D721Med (cell line): ENCODE measurements at regions not wholly inside any gene's neighbourhood (a gene's known extent, or its start where the extent isn't known, plus 50 kb on each side); places are given as distances from the start of the nearest gene placed in this dataset.
"Not testable (repeated sequence)": the region's sequence is repeated elsewhere in the genome, so short reads cannot be mapped to it uniquely, and the experiment has no call there.

Source experiments
- DNase-seq: peaks from one replicate; pipeline ENCODE4 v3.0.0; 2011; ENCODE audit warnings: low spot score; ENCODE audit not compliant: insufficient read length
- FAIRE-seq: peaks from 2 replicates; lab custom pipeline; 2011; peaks lifted over from hg19 to GRCh38; lab: Jason Lieb, UNC
- TF ChIP-seq, protein P1 (sequence below): IDR thresholded peaks from 2 replicates; pipeline ENCODE4 v1.5.1; 2012; ENCODE audit warnings: mild to moderate bottlenecking, control low read depth; ENCODE audit not compliant: insufficient read depth; ENCODE audit errors: missing control alignments

DNA sequence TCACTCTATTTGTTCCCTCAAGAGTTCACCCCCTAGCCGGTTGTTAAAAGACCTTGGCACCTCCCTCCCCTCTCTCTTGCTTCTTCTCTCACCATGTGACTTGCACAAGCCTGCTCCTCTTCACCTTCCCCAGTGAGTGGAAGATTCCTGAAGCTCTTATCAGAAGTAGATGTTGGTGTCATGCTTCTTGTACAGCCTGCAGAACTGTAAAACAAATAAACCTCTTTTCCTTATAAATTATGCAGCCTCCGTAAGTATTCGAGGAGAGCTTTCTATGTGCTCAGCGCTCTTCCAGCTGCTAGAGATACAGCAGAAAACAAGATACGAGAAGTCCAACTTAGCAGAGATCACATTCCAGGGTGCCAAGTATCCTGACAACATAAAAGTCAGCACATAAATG lies 147.0 kb upstream of the RUNX1 start:
- DNase-seq (no peak), FAIRE-seq (no peak)
- TF ChIP-seq, protein P1, sequence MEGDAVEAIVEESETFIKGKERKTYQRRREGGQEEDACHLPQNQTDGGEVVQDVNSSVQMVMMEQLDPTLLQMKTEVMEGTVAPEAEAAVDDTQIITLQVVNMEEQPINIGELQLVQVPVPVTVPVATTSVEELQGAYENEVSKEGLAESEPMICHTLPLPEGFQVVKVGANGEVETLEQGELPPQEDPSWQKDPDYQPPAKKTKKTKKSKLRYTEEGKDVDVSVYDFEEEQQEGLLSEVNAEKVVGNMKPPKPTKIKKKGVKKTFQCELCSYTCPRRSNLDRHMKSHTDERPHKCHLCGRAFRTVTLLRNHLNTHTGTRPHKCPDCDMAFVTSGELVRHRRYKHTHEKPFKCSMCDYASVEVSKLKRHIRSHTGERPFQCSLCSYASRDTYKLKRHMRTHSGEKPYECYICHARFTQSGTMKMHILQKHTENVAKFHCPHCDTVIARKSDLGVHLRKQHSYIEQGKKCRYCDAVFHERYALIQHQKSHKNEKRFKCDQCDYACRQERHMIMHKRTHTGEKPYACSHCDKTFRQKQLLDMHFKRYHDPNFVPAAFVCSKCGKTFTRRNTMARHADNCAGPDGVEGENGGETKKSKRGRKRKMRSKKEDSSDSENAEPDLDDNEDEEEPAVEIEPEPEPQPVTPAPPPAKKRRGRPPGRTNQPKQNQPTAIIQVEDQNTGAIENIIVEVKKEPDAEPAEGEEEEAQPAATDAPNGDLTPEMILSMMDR = no peak

DNA sequence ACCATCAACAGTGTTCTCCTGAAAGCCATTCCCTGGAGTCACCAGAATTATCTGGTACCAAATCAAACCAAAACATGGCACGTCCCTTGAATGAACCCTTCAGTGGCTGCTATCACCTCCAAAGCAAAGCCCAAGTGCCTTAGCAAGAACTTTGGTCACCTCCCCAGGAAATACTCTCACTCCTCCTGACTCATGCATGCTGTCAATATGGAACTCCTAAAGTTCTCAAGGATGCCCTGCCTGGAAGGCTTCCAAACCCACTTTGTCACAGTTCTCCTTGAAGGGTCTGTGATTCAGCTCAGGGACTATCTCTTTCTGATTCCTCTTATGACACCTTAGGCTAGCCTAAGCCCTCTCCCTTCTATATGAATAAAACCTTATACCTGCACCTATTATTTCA lies 146.1 kb upstream of the RUNX1 start:
- TF ChIP-seq, protein P1 = no peak
- DNase-seq (no peak), FAIRE-seq (no peak)

DNA sequence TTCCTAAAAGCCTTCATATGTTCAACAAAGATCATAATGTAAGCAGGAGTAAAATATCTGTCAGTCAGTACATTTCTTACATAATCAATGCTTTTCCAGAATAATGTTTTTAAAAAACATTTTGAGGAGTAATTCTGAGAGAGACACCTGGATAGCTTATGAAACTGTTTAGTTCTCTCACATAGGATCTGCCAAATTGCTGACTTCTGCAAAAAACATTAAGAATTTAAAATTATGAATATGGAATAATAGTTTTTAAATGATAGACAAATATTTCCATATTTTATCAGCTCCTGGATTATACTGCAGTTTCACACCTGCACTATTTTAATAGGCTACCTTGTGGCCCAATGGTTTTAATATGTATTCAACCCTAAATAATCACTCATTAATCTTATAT lies 142.7 kb upstream of the RUNX1 start:
- no peak for FAIRE-seq
- TF ChIP-seq, protein P1 = no peak

DNA sequence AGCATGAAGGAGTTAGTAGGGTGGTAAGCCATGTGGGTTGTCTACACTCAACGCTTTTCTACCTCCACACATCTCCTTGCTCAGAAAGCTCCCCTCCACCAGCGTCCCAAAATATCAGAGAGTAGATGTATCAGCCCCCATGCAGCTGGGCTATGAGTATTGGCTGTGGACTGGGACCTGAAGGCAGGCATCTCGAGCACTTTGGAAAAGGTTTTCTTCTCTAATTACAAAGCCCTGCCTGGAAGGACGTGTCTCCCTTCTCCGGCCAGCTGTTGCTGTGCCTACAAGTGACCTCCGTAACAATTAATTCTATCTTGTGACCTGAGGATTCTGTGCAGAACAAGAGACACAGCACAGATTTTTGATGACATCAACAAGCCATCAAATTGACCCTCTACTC lies 142.0 kb upstream of the RUNX1 start:
- TF ChIP-seq, protein P1 = no peak
- no peak for FAIRE-seq
- DNase-seq = no peak

More for the DNA sequence above, 142.7 kb upstream of the RUNX1 start:
- DNase-seq = no peak

DNA sequence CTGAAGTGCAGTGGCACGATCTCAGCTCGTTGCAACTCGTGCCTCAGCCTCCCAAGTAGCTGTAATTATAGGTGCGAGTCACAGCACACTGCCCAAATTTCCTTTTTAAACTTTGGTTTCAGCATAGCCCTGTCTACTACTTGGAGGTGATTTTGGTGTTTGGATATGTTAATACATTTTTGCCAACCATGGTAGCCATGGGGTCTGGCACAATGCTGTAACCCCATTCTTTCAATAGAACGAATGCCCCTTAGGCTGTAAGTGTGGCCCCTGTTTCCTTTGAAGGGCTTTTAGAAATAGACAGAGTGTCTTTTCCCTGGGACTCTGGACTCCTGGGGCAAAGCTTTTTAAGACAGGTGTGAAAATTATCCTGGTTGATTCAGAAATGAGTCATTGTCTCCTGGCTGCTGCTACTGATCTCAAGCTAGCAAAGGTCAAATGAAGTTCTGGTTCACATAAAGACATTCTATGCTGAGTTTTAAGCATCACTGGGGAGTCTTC lies 141.1 kb upstream of the RUNX1 start:
- DNase-seq (no peak), FAIRE-seq (no peak)
- TF ChIP-seq, protein P1 = no peak

DNA sequence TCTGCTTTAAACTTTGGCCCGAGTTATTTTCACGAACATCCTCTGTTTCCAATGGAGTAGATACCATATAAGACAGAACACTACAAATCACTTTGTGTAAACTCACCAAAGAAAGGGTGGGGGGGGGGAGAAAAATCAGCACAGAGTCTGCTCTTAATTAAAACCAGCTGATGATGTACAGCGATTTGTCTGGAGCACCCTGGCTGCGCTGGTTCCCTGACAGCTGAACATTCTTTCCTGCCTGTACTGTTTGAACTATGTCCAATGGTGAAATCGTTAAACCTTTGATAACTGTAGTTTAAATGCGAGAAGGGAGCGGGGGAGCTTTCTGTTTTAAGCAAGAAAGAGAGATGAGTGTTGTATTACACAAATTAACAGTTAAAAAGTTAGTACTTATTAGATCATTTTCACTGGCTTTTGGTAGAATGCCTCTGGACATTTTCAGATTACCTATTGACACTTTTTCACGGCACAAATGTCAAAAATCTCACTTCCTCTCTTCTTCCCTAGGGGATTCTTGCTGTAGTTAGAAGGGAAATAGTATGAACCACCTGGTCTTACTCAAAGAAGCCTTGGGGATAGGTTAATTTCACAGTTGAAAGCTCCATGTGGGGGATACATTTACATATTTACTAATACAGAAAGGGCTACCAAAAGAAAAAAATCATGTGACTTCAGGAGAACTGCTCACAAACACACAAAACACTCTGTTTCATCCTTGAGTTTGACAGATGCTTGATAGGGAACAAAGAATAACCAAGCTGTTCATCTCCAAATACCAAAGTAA lies 140.2 kb upstream of the RUNX1 start:
- TF ChIP-seq, protein P1 = no peak
- DNase-seq (no peak), FAIRE-seq (no peak)

DNA sequence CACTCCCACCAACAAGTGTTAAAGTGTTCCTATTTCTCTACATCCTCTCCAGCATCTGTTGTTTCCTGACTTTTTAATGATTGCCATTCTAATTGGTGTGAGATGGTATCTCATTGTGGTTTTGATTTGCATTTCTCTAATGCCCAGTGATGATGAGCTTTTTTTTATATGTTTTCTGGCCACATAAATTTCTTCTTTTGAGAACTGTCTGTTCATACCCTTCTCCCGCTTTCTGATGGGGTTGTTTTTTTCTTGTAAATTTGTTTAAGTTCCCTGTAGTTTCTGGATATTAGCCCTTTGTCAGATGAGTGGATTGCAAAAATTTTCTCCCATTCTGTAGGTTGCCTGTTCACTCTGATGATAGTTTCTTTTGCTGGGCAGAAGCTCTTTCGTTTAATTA lies 134.3 kb upstream of the RUNX1 start:
- FAIRE-seq, DNase-seq: not testable (repeated sequence)
